Karpas-422 (cell line): ENCODE measurements at regions not wholly inside any gene's neighbourhood (a gene's known extent, or its start where the extent isn't known, plus 50 kb on each side); places are given as distances from the start of the nearest gene placed in this dataset.

ENCODE experiments used
- DNase-seq: peaks from one replicate; pipeline ENCODE4 v3.0.0-alpha.2; 2015
- H2AFZ ChIP-seq: fragments of 200-600 bp; sonication (generic); 2 replicates; pipeline ENCODE4 v1.6.1; 2014; ENCODE audit warnings: antibody characterized with exemption, low read length, mixed read lengths
- H3K27ac ChIP-seq: fragments of 200-600 bp; sonication (generic); 2 replicates; pipeline ENCODE4 v1.5.1; 2014; ENCODE audit warnings: mild to moderate bottlenecking, low read length, moderate library complexity
- H3K27me3 ChIP-seq: fragments of 200-600 bp; sonication (generic); 2 replicates; pipeline ENCODE4 v1.6.1; 2014; ENCODE audit warnings: low read length, mixed read lengths
- H3K36me3 ChIP-seq: fragments of 200-600 bp; sonication (generic); 2 replicates; pipeline ENCODE4 v1.6.1; 2014; ENCODE audit warnings: low read length, mixed read lengths; ENCODE audit not compliant: insufficient read depth
- H3K4me1 ChIP-seq: fragments of 200-600 bp; sonication (generic); 2 replicates; pipeline ENCODE4 v1.6.1; 2014; ENCODE audit warnings: mild to moderate bottlenecking, low read length, mixed read lengths
- H3K4me2 ChIP-seq: fragments of 200-600 bp; sonication (generic); 2 replicates; pipeline ENCODE4 v1.6.1; 2014; ENCODE audit warnings: low read length, low read depth, mild to moderate bottlenecking; ENCODE audit not compliant: poor library complexity, severe bottlenecking
- H3K4me3 ChIP-seq: fragments of 200-600 bp; sonication (generic); 2 replicates; pipeline ENCODE4 v1.5.1; 2014; ENCODE audit warnings: mild to moderate bottlenecking, antibody characterized with exemption, low read length, mixed read lengths
- H3K79me2 ChIP-seq: fragments of 200-600 bp; sonication (generic); 2 replicates; pipeline ENCODE4 v1.6.1; 2014; ENCODE audit warnings: mild to moderate bottlenecking, low read length, mixed read lengths
- H3K9ac ChIP-seq: fragments of 200-600 bp; sonication (generic); 2 replicates; pipeline ENCODE4 v1.6.0; 2014; ENCODE audit warnings: low read length
- H3K9me2 ChIP-seq: fragments of 200-600 bp; sonication (generic), shearing (Covaris generic); replicated peaks from 2 replicates; pipeline ENCODE4 v1.6.0; 2014; ENCODE audit warnings: mild to moderate bottlenecking, low read length, moderate library complexity; ENCODE audit not compliant: insufficient read depth
- H3K9me3 ChIP-seq: fragments of 300-700, 200-600 bp; sonication (generic); 2 replicates; pipeline ENCODE4 v1.6.1; 2014; ENCODE audit warnings: low read length, mixed read lengths
- H4K20me1 ChIP-seq: fragments of 200-600 bp; sonication (generic); 2 replicates; pipeline ENCODE4 v1.6.1; 2014; ENCODE audit warnings: mild to moderate bottlenecking, antibody characterized with exemption, low read length, low read depth; ENCODE audit not compliant: insufficient read depth

- no peaks in the 10 kb centered on the region for H3K27me3 ChIP-seq
- H3K4me3 ChIP-seq: no peak overlapping the region
- no peak overlapping the region for H2AFZ ChIP-seq
Measured at GRCh38 chr21:38134084-38134873, 122.5 kb upstream of the KCNJ15 start.

GRCh38 chr21:38136201-38136600 lies 120.6 kb upstream of the KCNJ15 start:
- Histone ChIP-seq H3K4me2 (no peak overlapping the region), H4K20me1 (no peaks in the 10 kb centered on the region), H3K9me2 (no peaks in the 10 kb centered on the region; the same call in 1 of the 2 replicates), H3K9me3 (no peaks in the 10 kb centered on the region), H3K36me3 (no peaks in the 10 kb centered on the region), H3K27me3 (no peaks in the 10 kb centered on the region), H3K9ac (no peak overlapping the region), H3K79me2 (no peaks in the 10 kb centered on the region), H2AFZ (no peak overlapping the region), H3K4me1 (no peaks in the 10 kb centered on the region), H3K4me3 (no peak overlapping the region), H3K27ac (no peak overlapping the region)
- DNase-seq: no peak

More at GRCh38 chr21:38134084-38134873, 122.5 kb upstream of the KCNJ15 start:
- no peaks in the 10 kb centered on the region for H4K20me1 ChIP-seq
- no peak overlapping the region for H3K4me2 ChIP-seq
- no peaks in the 10 kb centered on the region for H3K4me1 ChIP-seq
- H3K79me2 ChIP-seq: no peaks in the 10 kb centered on the region
- DNase-seq: no peak
- H3K9ac ChIP-seq: no peak overlapping the region
- no peaks in the 10 kb centered on the region; the same call in 1 of the 2 replicates for H3K9me2 ChIP-seq
- no peak overlapping the region for H3K27ac ChIP-seq
- H3K36me3 ChIP-seq: no peaks in the 10 kb centered on the region
- no peaks in the 10 kb centered on the region for H3K9me3 ChIP-seq

GRCh38 chr21:38139380-38140168 lies 117.2 kb upstream of the KCNJ15 start:
- Histone ChIP-seq H3K36me3 (no peaks in the 10 kb centered on the region), H3K4me3 (no peak overlapping the region), H3K4me1 (no peaks in the 10 kb centered on the region), H2AFZ (no peak overlapping the region), H3K9me3 (no peaks in the 10 kb centered on the region), H3K79me2 (no peaks in the 10 kb centered on the region), H3K9ac (no peak overlapping the region), H3K4me2 (no peak overlapping the region), H3K9me2 (no peaks in the 10 kb centered on the region; the same call in 1 of the 2 replicates), H4K20me1 (no peaks in the 10 kb centered on the region), H3K27me3 (no peaks in the 10 kb centered on the region), H3K27ac (no peak overlapping the region)
- no peak for DNase-seq

- Histone ChIP-seq H3K27ac (no peak overlapping the region), H3K27me3 (no peaks in the 10 kb centered on the region), H3K79me2 (no peaks in the 10 kb centered on the region), H3K4me2 (no peak overlapping the region), H3K9ac (no peak overlapping the region), H3K4me1 (no peaks in the 10 kb centered on the region), H3K9me3 (peaks cover 3% of the 10 kb centered on the region; the same call in 1 of the 2 replicates), H2AFZ (no peak overlapping the region), H3K4me3 (no peak overlapping the region), H4K20me1 (no peaks in the 10 kb centered on the region), H3K9me2 (no peaks in the 10 kb centered on the region), H3K36me3 (no peaks in the 10 kb centered on the region)
- DNase-seq: no peak
Measured at GRCh38 chr21:38140207-38140903, 116.4 kb upstream of the KCNJ15 start.

- no peak overlapping the region for H3K9ac ChIP-seq
- no peaks in the 10 kb centered on the region for H3K9me2 ChIP-seq
- no peaks in the 10 kb centered on the region for H4K20me1 ChIP-seq
- H3K4me2 ChIP-seq: no peak overlapping the region
- no peaks in the 10 kb centered on the region for H3K36me3 ChIP-seq
- DNase-seq: no peak
- no peaks in the 10 kb centered on the region for H3K4me1 ChIP-seq
- H3K27me3 ChIP-seq: no peaks in the 10 kb centered on the region
- no peaks in the 10 kb centered on the region for H3K79me2 ChIP-seq
- H3K4me3 ChIP-seq: no peak overlapping the region
- H2AFZ ChIP-seq: no peak overlapping the region
- H3K9me3 ChIP-seq: peaks cover 7% of the 10 kb centered on the region; the same call in 1 of the 2 replicates
- H3K27ac ChIP-seq: no peak overlapping the region
Measured at GRCh38 chr21:38142224-38142623, 114.6 kb upstream of the KCNJ15 start.

GRCh38 chr21:38144193-38144592 lies 112.6 kb upstream of the KCNJ15 start:
- H3K79me2 ChIP-seq: no peaks in the 10 kb centered on the region
- no peaks in the 10 kb centered on the region for H3K27me3 ChIP-seq
- H3K27ac ChIP-seq: no peak overlapping the region
- H4K20me1 ChIP-seq: no peaks in the 10 kb centered on the region
- DNase-seq: no peak
- no peak overlapping the region for H3K4me3 ChIP-seq
- H3K36me3 ChIP-seq: no peaks in the 10 kb centered on the region
- no peaks in the 10 kb centered on the region for H3K4me1 ChIP-seq
- H3K9ac ChIP-seq: no peak overlapping the region
- H3K4me2 ChIP-seq: no peak overlapping the region
- H3K9me2 ChIP-seq: no peaks in the 10 kb centered on the region
- no peak overlapping the region for H2AFZ ChIP-seq
- H3K9me3 ChIP-seq: peaks cover 7% of the 10 kb centered on the region; the same call in 1 of the 2 replicates

GRCh38 chr21:38145104-38145503 lies 111.7 kb upstream of the KCNJ15 start:
- H3K4me2 ChIP-seq: no peak overlapping the region
- H3K79me2 ChIP-seq: no peaks in the 10 kb centered on the region
- H2AFZ ChIP-seq: no peak overlapping the region
- no peaks in the 10 kb centered on the region for H4K20me1 ChIP-seq
- H3K27me3 ChIP-seq: no peaks in the 10 kb centered on the region
- H3K9me2 ChIP-seq: no peaks in the 10 kb centered on the region
- no peak overlapping the region for H3K27ac ChIP-seq
- H3K36me3 ChIP-seq: no peaks in the 10 kb centered on the region
- H3K4me1 ChIP-seq: no peaks in the 10 kb centered on the region
- H3K9me3 ChIP-seq: peaks cover 7% of the 10 kb centered on the region; the same call in 1 of the 2 replicates
- no peak overlapping the region for H3K9ac ChIP-seq
- H3K4me3 ChIP-seq: no peak overlapping the region
- no peak for DNase-seq

- Histone ChIP-seq H3K79me2 (no peaks in the 10 kb centered on the region), H3K9me3 (peaks cover 7% of the 10 kb centered on the region; the same call in 1 of the 2 replicates), H3K9me2 (no peaks in the 10 kb centered on the region), H3K27ac (no peak overlapping the region), H4K20me1 (no peaks in the 10 kb centered on the region), H3K4me2 (no peak overlapping the region), H3K9ac (no peak overlapping the region), H3K36me3 (no peaks in the 10 kb centered on the region), H2AFZ (no peak overlapping the region), H3K4me3 (no peak overlapping the region), H3K4me1 (no peaks in the 10 kb centered on the region), H3K27me3 (no peaks in the 10 kb centered on the region)
- DNase-seq: no peak
Measured at GRCh38 chr21:38147391-38147790, 109.4 kb upstream of the KCNJ15 start.
